HG03378 (cell line): ENCODE measurements at regions not wholly inside any gene's neighbourhood (a gene's known extent, or its start where the extent isn't known, plus 50 kb on each side); places are given as distances from the start of the nearest gene placed in this dataset.

Source experiments
- ATAC-seq: cut with Tn5 transposase; IDR thresholded peaks from one replicate; pipeline ENCODE4 v1.9.1; 2021; ENCODE audit warnings: mild to moderate bottlenecking, moderate library complexity; ENCODE audit not compliant: unreplicated experiment

- no peak for ATAC-seq
Measured at GRCh38 chr20:58019850-58020625, 208.4 kb downstream of the ANKRD60 start.

DNA sequence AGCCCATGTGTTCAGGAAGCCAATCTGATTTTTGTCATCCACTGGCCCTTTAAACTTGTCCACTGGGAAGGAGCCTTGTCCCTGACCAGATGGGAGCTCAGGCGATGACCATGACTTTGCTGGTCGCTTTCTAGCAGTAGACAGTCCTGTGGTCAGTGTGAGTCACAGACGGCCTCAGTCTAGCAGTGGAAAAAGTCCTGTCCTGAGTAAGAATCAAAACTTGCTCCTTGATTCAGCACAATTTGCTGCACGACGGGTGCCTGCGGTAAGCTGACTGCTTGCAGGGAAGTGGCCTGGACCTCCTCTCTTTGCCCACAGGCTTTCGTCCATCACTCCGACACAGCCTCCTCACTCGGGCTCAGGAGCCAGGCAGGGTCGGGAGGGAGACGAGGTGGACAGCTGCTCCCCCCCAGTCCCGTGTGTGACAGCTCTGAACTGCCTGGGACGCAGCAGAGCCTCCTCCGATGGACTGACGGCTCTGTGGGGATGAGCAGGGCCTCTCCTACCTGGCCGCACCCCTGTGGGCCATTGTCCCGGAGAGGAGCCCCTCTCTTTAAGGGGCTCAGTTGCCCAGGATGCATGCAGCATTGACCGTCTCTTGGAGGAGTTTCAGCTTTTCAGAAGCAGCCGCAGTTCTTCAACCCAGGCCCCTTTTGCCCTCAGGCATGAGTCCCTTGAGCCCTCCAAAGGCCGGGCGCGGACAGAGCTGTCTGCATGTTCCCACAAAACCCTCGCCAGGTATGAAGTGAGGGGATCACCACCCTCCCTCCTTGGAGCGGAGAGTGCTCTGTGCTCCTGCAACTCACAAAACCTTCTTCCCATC, 209.2 kb downstream of the ANKRD60 start:
- no peak for ATAC-seq

- no peak for ATAC-seq
Measured at GRCh38 chr20:58018590-58018989, 209.9 kb downstream of the ANKRD60 start.

GRCh38 chr20:58017970-58018530, 210.4 kb downstream of the ANKRD60 start:
- no peak for ATAC-seq

DNA sequence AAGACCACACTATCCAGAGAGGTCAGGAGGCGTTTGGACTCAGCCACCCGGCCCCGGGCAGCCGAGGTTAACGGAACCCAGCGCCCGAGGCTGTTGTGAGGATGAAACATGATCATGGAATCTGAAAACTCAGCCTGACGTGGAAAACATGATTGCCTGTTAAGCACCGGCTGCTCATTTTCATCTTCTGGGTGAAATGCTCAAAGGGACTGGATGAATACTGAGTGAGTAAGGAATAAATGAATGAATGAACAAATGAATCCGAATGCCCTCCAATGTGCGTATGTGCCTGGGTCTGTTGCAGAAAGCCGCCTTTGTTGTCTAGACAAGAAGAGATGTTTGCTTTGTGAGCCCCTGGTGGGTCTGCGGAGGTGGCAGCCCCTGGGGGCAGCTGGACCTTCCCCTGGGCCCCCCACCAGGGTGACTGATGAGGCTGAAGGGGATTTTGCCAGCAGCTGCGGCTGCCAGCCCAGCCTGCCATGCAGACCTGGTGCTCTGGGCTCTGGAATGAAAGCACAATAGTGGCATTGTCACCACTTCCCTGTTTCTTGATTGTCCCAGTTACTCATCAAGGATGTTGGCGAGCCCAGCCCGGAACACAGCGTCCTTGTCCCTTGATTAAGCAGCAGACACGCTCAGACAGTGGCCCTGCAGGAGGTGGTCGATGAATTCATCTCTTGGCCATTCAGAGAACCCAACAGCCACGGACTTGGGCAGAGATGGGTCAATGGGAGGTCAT, 211.1 kb downstream of the ANKRD60 start:
- no peak for ATAC-seq

DNA sequence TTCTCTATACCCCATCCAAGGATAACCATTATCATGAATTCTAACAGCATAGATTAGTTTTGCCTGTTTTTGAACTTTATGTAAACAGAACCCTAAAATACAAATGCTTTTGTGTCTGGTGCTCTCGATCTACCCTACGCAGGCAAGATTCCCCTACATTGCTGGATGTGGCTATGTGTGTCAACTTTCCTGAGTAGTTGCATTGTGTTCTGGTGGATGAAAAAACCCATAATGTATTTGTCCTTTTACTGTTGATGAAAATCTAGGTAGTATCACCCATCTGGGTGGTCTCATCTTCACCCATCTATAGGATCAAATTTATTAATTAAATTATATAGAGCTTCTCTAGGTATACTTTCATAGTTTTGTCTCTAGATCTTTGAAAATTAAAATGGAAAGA, 211.7 kb downstream of the ANKRD60 start:
- no peak for ATAC-seq

GRCh38 chr20:58014628-58015315, 213.7 kb downstream of the ANKRD60 start:
- no peak for ATAC-seq

- no peak for ATAC-seq
Measured at GRCh38 chr20:58012731-58013510, 215.5 kb downstream of the ANKRD60 start.

DNA sequence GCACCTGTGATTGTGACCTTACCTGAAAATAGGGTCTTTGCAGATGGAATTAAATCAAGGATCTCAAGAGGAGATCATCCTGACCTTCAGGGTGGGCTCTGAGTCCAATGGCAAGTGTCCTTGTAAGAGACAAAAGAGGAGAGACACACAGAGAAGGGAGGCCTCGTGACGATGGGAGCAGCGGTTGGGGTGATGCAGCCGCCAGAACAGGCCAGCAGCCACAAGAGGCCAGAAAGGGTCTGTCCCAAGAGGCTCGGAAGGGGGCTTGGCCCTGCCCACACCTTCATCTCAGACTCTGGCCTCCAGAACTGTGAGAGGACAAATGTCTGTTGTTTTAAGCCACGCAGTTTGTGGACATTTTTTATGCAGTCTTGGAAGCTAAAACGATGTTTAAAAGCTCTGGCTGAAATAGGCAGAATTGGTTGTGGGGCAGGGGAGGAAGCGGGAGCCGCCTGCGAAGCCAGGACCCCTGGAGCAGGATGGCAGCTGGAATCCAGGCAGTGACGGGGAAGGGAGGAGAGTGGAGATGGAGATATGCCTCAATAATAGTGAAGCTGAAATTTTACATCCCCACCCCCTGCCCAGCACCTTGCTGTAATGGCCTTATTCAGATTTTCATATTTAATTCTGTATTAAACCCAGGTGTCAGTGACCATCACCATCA, 216.4 kb downstream of the ANKRD60 start:
- no peak for ATAC-seq

GRCh38 chr20:58011106-58011946, 217.1 kb downstream of the ANKRD60 start:
- no peak for ATAC-seq

- ATAC-seq = no peak
Measured at GRCh38 chr20:58010666-58011065, 217.8 kb downstream of the ANKRD60 start.

DNA sequence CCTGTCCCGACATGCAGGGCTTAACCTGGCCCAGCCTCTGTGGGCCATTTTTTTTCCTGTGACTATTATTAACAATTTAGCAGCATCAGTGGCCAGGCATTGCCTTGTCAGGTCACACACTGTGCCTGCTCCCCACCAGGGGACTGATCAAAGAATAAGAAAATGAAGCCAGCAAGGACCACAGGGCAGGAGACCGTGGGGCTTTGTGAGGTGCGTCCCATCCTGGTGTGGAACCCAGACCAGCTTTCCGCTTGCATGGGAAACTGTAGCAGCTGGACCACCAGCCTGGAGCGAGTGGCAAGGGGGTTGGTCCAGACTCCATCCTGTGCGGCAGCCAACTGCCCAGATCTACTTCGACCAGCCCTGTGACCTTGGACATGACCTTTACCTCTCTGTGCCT, 218.3 kb downstream of the ANKRD60 start:
- ATAC-seq = no peak

DNA sequence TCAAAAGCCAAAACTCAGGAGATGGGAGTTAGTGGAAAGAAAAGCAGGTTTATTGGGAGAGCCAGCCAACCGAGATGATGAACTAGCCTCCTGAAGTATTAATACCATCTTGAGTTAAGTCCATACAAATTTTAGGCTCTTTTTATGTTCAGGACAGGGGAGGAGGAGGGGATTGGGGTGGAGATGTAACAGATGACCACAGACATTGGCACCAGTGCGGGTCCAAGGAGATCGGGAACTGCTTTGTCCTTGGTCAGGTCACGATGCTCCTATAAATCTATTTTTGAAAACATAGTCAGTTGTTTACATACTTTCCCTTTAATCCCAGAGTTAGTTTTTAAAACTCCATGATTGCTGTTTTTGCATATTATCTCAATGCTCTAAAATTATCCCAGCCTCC, 219.6 kb downstream of the ANKRD60 start:
- no peak for ATAC-seq

DNA sequence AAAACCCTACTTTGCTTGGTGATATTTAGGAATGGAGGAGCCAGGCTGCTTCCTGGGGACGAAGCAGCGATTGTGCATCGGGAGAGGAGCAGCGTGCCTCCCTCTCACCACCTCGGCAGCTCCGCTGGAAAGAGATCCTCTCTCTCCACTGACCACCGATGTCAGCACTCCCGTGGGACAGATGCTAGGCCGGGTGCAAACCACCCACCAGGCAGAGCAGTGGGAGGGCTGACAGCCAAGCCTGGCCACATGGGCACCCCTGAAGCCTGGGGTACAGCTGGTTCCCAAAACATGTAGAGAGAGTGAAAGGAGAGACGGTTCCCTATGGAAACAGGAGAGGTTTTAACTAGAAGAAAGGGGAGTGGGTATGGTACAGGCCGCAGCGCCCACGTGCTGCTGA, 220.0 kb downstream of the ANKRD60 start:
- ATAC-seq = no peak

GRCh38 chr20:58007947-58008346, 220.5 kb downstream of the ANKRD60 start:
- ATAC-seq = no peak

DNA sequence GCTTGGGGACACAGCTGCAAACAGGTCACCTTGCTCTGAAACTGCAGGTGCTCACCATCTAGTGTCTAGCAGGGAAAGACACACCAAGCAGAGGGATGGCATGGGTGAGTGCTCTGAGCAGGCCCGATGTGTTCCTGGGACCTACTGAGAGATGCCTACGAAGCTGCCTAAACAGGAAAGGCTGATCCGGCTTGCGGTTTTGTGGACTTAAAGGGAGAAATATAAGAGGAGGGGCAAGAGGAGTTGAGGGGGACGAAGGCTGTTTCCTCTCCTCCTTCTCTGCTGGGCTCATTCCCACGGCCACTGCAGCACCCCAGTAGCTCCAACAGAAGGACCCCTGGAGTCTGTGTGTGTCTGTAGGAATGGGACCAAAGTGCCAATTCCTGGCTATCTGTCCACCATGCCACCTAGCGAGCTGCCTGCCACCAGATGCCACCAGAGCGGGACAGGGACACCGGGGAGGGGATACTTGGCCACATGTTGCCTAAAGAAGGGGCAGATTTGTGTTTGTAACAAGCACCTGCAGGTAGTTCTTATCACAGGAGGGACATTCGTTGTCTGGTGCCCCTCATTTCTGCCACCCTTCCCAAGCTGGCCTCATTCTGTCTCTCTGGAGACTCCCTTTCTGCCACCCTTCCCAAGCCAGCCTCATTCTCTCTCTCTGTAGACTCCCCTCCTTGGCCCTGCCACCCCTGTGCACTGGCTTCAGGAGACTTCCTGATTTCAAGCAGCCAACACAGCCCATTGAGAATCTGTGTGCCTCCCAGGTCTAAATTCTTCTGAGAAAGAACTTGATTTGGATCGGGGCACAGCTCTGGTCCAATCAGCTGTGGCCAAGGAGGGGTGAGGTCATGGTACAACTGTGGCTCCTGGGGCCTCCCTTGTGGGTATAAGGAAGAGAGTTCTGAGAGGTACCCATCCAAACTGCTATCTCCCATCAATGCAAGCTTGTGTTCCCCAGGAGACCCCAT, 221.8 kb downstream of the ANKRD60 start:
- no peak for ATAC-seq
